ENCODE measurements at regions not wholly inside any gene's neighbourhood (a gene's known extent, or its start where the extent isn't known, plus 50 kb on each side); places are given as distances from the start of the nearest gene placed in this dataset.

- Histone ChIP-seq H3K4me3 (no peak overlapping the region), H3K36me3 (no peaks in the 10 kb centered on the region), H3K27me3 (no peaks in the 10 kb centered on the region), H3K9me3 (no peaks in the 10 kb centered on the region), H3K27ac (no peak overlapping the region), H3K4me1 (no peaks in the 10 kb centered on the region)
- DNase-seq (no peak), ATAC-seq (no peak)
- TF ChIP-seq CTCF (IDR thresholded peaks at IDR 0.05): no peak
- intact Hi-C loops (cut with DNase I): no loop called here
Measured at GRCh38 chr7:4436936-4437335, 245.2 kb upstream of the FOXK1 start.

- intact Hi-C loops (cut with DNase I): no loop called here
- no peaks in the 10 kb centered on the region for H3K9me3 ChIP-seq
- no peak overlapping the region for H3K27ac ChIP-seq
- ATAC-seq: no peak
- H3K4me3 ChIP-seq: no peak overlapping the region
- H3K4me1 ChIP-seq: no peaks in the 10 kb centered on the region
- no peaks in the 10 kb centered on the region for H3K36me3 ChIP-seq
- no peak for TF ChIP-seq CTCF (IDR thresholded peaks at IDR 0.05)
- DNase-seq: no peak
- H3K27me3 ChIP-seq: no peaks in the 10 kb centered on the region
Measured at GRCh38 chr7:4437916-4438315, 244.2 kb upstream of the FOXK1 start.

GRCh38 chr7:4438723-4439245, 243.3 kb upstream of the FOXK1 start:
- no peak overlapping the region for H3K4me3 ChIP-seq
- TF ChIP-seq CTCF (IDR thresholded peaks at IDR 0.05): no peak
- ATAC-seq (no peak), DNase-seq (no peak)
- intact Hi-C loops (cut with DNase I): no loop called here
- H3K36me3 ChIP-seq: no peaks in the 10 kb centered on the region
- H3K4me1 ChIP-seq: no peaks in the 10 kb centered on the region
- H3K27ac ChIP-seq: no peak overlapping the region
- H3K9me3 ChIP-seq: no peaks in the 10 kb centered on the region
- no peaks in the 10 kb centered on the region for H3K27me3 ChIP-seq

GRCh38 chr7:4439444-4439843, 242.7 kb upstream of the FOXK1 start:
- Histone ChIP-seq H3K4me1 (no peaks in the 10 kb centered on the region), H3K4me3 (no peak overlapping the region), H3K9me3 (no peaks in the 10 kb centered on the region), H3K27me3 (no peaks in the 10 kb centered on the region), H3K27ac (no peak overlapping the region), H3K36me3 (no peaks in the 10 kb centered on the region)
- no peak for TF ChIP-seq CTCF (IDR thresholded peaks at IDR 0.05)
- DNase-seq (no peak), ATAC-seq (no peak)
- intact Hi-C loops (cut with DNase I): no loop called here

GRCh38 chr7:4444106-4444505, 238.0 kb upstream of the FOXK1 start:
- no peak for ATAC-seq
- DNase-seq: no peak
- H3K36me3 ChIP-seq: no peaks in the 10 kb centered on the region
- H3K4me3 ChIP-seq: no peak overlapping the region
- TF ChIP-seq CTCF (IDR thresholded peaks at IDR 0.05): no peak
- H3K9me3 ChIP-seq: no peaks in the 10 kb centered on the region
- intact Hi-C loops (cut with DNase I): no loop called here
- no peak overlapping the region for H3K27ac ChIP-seq
- H3K27me3 ChIP-seq: no peaks in the 10 kb centered on the region
- no peaks in the 10 kb centered on the region for H3K4me1 ChIP-seq

- no peaks in the 10 kb centered on the region for H3K36me3 ChIP-seq
- TF ChIP-seq CTCF (IDR thresholded peaks at IDR 0.05): no peak
- H3K4me3 ChIP-seq: no peak overlapping the region
- no peak for DNase-seq
- H3K9me3 ChIP-seq: no peaks in the 10 kb centered on the region
- H3K27ac ChIP-seq: no peak overlapping the region
- no peaks in the 10 kb centered on the region for H3K27me3 ChIP-seq
- ATAC-seq: no peak
- no peaks in the 10 kb centered on the region for H3K4me1 ChIP-seq
- intact Hi-C loops (cut with DNase I): no loop called here
Measured at GRCh38 chr7:4445777-4446176, 236.3 kb upstream of the FOXK1 start.

All from upper lobe of right lung (tissue), 1 donor.